ENCODE measurements at regions not wholly inside any gene's neighbourhood (a gene's known extent, or its start where the extent isn't known, plus 50 kb on each side); places are given as distances from the start of the nearest gene placed in this dataset.
"Not testable (repeated sequence)": the region's sequence is repeated elsewhere in the genome, so short reads cannot be mapped to it uniquely, and the experiment has no call there.

GRCh38 chr2:171266102-171266501 lies 105.4 kb upstream of the TLK1 start:
- no peaks in the 10 kb centered on the region for H3K36me3 ChIP-seq (replicated peaks; ENCODE audit: control insufficient read depth, insufficient read depth, low read length)
- H3K4me3 ChIP-seq (ENCODE audit: insufficient read depth, low read depth, low read length) = no peak overlapping the region
- no peaks in the 10 kb centered on the region for H3K27me3 ChIP-seq (ENCODE audit: control insufficient read depth, insufficient read depth, low read length)
- no peak for DNase-seq

GRCh38 chr2:171261529-171261928 lies 100.8 kb upstream of the TLK1 start:
- not testable (repeated sequence) for H3K4me3 ChIP-seq (ENCODE audit: insufficient read depth, low read depth, low read length); H3K27me3 ChIP-seq (ENCODE audit: control insufficient read depth, insufficient read depth, low read length); DNase-seq; H3K36me3 ChIP-seq (replicated peaks; ENCODE audit: control insufficient read depth, insufficient read depth, low read length)

- H3K36me3 ChIP-seq (replicated peaks; ENCODE audit: control insufficient read depth, insufficient read depth, low read length) = no peaks in the 10 kb centered on the region
- no peak overlapping the region for H3K4me3 ChIP-seq (ENCODE audit: insufficient read depth, low read depth, low read length)
- no peaks in the 10 kb centered on the region for H3K27me3 ChIP-seq (ENCODE audit: control insufficient read depth, insufficient read depth, low read length)
- DNase-seq = peak; percentile 68
Observed at GRCh38 chr2:171260471-171261424, 100.1 kb upstream of the TLK1 start.

GRCh38 chr2:171254666-171255065 lies 94.0 kb upstream of the TLK1 start:
- Histone ChIP-seq H3K36me3 (replicated peaks; ENCODE audit: control insufficient read depth, insufficient read depth, low read length) (no peaks in the 10 kb centered on the region), H3K4me3 (ENCODE audit: insufficient read depth, low read depth, low read length) (no peak overlapping the region), H3K27me3 (ENCODE audit: control insufficient read depth, insufficient read depth, low read length) (no peaks in the 10 kb centered on the region)
- no peak for DNase-seq

GRCh38 chr2:171253900-171254650 lies 93.4 kb upstream of the TLK1 start:
- H3K27me3 ChIP-seq (ENCODE audit: control insufficient read depth, insufficient read depth, low read length) = no peaks in the 10 kb centered on the region
- H3K4me3 ChIP-seq (ENCODE audit: insufficient read depth, low read depth, low read length) = no peak overlapping the region
- H3K36me3 ChIP-seq (replicated peaks; ENCODE audit: control insufficient read depth, insufficient read depth, low read length) = no peaks in the 10 kb centered on the region
- no peak for DNase-seq

- no peak overlapping the region for H3K4me3 ChIP-seq (ENCODE audit: insufficient read depth, low read depth, low read length)
- H3K36me3 ChIP-seq (replicated peaks; ENCODE audit: control insufficient read depth, insufficient read depth, low read length) = no peaks in the 10 kb centered on the region
- H3K27me3 ChIP-seq (ENCODE audit: control insufficient read depth, insufficient read depth, low read length) = no peaks in the 10 kb centered on the region
- DNase-seq = no peak
Observed at GRCh38 chr2:171253279-171253678, 92.6 kb upstream of the TLK1 start.

GRCh38 chr2:171249689-171250088 lies 89.0 kb upstream of the TLK1 start:
- no peak for DNase-seq
- Histone ChIP-seq H3K27me3 (ENCODE audit: control insufficient read depth, insufficient read depth, low read length) (no peaks in the 10 kb centered on the region), H3K4me3 (ENCODE audit: insufficient read depth, low read depth, low read length) (no peak overlapping the region), H3K36me3 (replicated peaks; ENCODE audit: control insufficient read depth, insufficient read depth, low read length) (no peaks in the 10 kb centered on the region)

- no peaks in the 10 kb centered on the region for H3K36me3 ChIP-seq (replicated peaks; ENCODE audit: control insufficient read depth, insufficient read depth, low read length)
- DNase-seq = no peak
- H3K4me3 ChIP-seq (ENCODE audit: insufficient read depth, low read depth, low read length) = no peak overlapping the region
- H3K27me3 ChIP-seq (ENCODE audit: control insufficient read depth, insufficient read depth, low read length) = no peaks in the 10 kb centered on the region
Observed at GRCh38 chr2:171247741-171248662, 87.3 kb upstream of the TLK1 start.

- Histone ChIP-seq H3K36me3 (replicated peaks; ENCODE audit: control insufficient read depth, insufficient read depth, low read length) (no peaks in the 10 kb centered on the region), H3K4me3 (ENCODE audit: insufficient read depth, low read depth, low read length) (no peak overlapping the region), H3K27me3 (ENCODE audit: control insufficient read depth, insufficient read depth, low read length) (no peaks in the 10 kb centered on the region)
- DNase-seq = no peak
Observed at GRCh38 chr2:171244970-171245782, 84.5 kb upstream of the TLK1 start.

GRCh38 chr2:171244466-171244969 lies 83.8 kb upstream of the TLK1 start:
- no peak for DNase-seq
- Histone ChIP-seq H3K36me3 (replicated peaks; ENCODE audit: control insufficient read depth, insufficient read depth, low read length) (no peaks in the 10 kb centered on the region), H3K4me3 (ENCODE audit: insufficient read depth, low read depth, low read length) (no peak overlapping the region), H3K27me3 (ENCODE audit: control insufficient read depth, insufficient read depth, low read length) (no peaks in the 10 kb centered on the region)

- no peak overlapping the region for H3K4me3 ChIP-seq (ENCODE audit: insufficient read depth, low read depth, low read length)
- DNase-seq = no peak
- no peaks in the 10 kb centered on the region for H3K36me3 ChIP-seq (replicated peaks; ENCODE audit: control insufficient read depth, insufficient read depth, low read length)
- no peaks in the 10 kb centered on the region for H3K27me3 ChIP-seq (ENCODE audit: control insufficient read depth, insufficient read depth, low read length)
Observed at GRCh38 chr2:171241771-171242170, 81.1 kb upstream of the TLK1 start.

- Histone ChIP-seq H3K27me3 (ENCODE audit: control insufficient read depth, insufficient read depth, low read length) (no peaks in the 10 kb centered on the region), H3K4me3 (ENCODE audit: insufficient read depth, low read depth, low read length) (no peak overlapping the region), H3K36me3 (replicated peaks; ENCODE audit: control insufficient read depth, insufficient read depth, low read length) (no peaks in the 10 kb centered on the region)
- DNase-seq = no peak
Observed at GRCh38 chr2:171238946-171239345, 78.3 kb upstream of the TLK1 start.

GRCh38 chr2:171237751-171238505 lies 77.2 kb upstream of the TLK1 start:
- Histone ChIP-seq H3K4me3 (ENCODE audit: insufficient read depth, low read depth, low read length) (no peak overlapping the region), H3K27me3 (ENCODE audit: control insufficient read depth, insufficient read depth, low read length) (no peaks in the 10 kb centered on the region)

More at GRCh38 chr2:171237751-171238505, 77.2 kb upstream of the TLK1 start:
- no peaks in the 10 kb centered on the region for H3K36me3 ChIP-seq (replicated peaks; ENCODE audit: control insufficient read depth, insufficient read depth, low read length)
- DNase-seq = no peak

Measured in H7 (cell line).